GM13977 (cell line): ENCODE measurements at regions not wholly inside any gene's neighbourhood (a gene's known extent, or its start where the extent isn't known, plus 50 kb on each side); places are given as distances from the start of the nearest gene placed in this dataset.

Experiments
- DNase-seq: peaks from one replicate; pipeline ENCODE4 v3.0.0; 2012; ENCODE audit warnings: low spot score
- CTCF ChIP-seq: IDR thresholded peaks from 2 replicates; pipeline ENCODE4 v1.5.1; 2012; ENCODE audit warnings: mild to moderate bottlenecking, control low read depth; ENCODE audit not compliant: insufficient read depth; ENCODE audit errors: extremely low read depth, missing control alignments
- in situ Hi-C: fragments of 300-500 bp; cut with MboI; formaldehyde crosslinking; loops from one replicate; pipeline ENCODE4 v1.12.0; 2022; ENCODE audit warnings: low sequenced_read_pairs, low pct_unique_long_range_greater_than_20kb, mixed read lengths, inconsistent platforms; ENCODE audit not compliant: unreplicated experiment

GRCh38 chr11:90532125-90532524, 309.3 kb upstream of the CHORDC1 start:
- in situ Hi-C loops = no loop called here
- no peak for DNase-seq
- TF ChIP-seq CTCF = no peak

- no peak for DNase-seq
- TF ChIP-seq CTCF = no peak
- in situ Hi-C loops = no loop called here
These were observed 308.2 kb upstream of the CHORDC1 start for GRCh38 chr11:90531001-90531400.

GRCh38 chr11:90525962-90526361, 303.1 kb upstream of the CHORDC1 start:
- in situ Hi-C loops = no loop called here
- no peak for DNase-seq
- no peak for TF ChIP-seq CTCF

- in situ Hi-C loops = no loop called here
- TF ChIP-seq CTCF = no peak
- DNase-seq = peak; percentile 2
These were observed 290.0 kb upstream of the CHORDC1 start for GRCh38 chr11:90512846-90513245.

- TF ChIP-seq CTCF = no peak
- in situ Hi-C loops = no loop called here
- DNase-seq = no peak
These were observed 288.0 kb upstream of the CHORDC1 start for GRCh38 chr11:90510839-90511238.

GRCh38 chr11:90500922-90501568, 278.2 kb upstream of the CHORDC1 start:
- in situ Hi-C loops = no loop called here
- no peak for DNase-seq
- TF ChIP-seq CTCF = no peak
